Right lobe of liver (tissue), 4 donors: ENCODE measurements at regions not wholly inside any gene's neighbourhood (a gene's known extent, or its start where the extent isn't known, plus 50 kb on each side); places are given as distances from the start of the nearest gene placed in this dataset.

Experiments used
- POLR2A ChIP-seq: fragments of 450-650 bp; IDR thresholded peaks from one replicate; pipeline ENCODE4 v1.6.1; 2017; ENCODE audit warnings: antibody characterized with exemption, mild to moderate bottlenecking
- TF ChIP-seq, protein P1 (sequence below), 4 donors: fragments of 200-600 bp in 3 of 4; fragments of 450-650 bp in 1 of 4; IDR thresholded peaks; one replicate each; pipeline versions ENCODE4 v1.5.1 to v1.8.0; 2016 to 2022; ENCODE audit warnings: antibody characterized with exemption in 4 of 4, mild to moderate bottlenecking in 2 of 4
- donor health status: DM: no; HTN: no; CAD: no.
- donor health status: DM: no; HTN: no; CAD: no.
- donor health status: DM: no; HTN: yes; CAD: no.

DNA sequence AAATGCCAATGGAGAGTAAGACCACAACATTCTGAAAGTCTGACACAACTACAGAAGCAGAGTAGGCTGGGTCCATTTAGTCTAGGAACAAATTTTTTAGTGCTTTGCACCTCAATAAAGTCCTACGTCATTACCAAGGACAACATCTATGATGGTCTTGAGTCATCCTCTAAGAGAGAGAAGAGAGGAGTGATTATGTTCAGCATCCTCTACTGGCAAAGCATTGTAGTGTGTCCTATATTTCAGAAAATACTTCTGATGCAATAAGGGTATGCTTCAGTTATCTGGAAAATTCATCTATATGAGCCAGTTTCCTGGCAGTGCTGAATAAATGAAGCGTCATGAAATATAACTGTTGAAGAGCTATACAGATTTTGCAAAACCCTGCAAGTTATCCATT, 95.6 kb downstream of the P2RY1 start:
- TF ChIP-seq, protein P1, sequence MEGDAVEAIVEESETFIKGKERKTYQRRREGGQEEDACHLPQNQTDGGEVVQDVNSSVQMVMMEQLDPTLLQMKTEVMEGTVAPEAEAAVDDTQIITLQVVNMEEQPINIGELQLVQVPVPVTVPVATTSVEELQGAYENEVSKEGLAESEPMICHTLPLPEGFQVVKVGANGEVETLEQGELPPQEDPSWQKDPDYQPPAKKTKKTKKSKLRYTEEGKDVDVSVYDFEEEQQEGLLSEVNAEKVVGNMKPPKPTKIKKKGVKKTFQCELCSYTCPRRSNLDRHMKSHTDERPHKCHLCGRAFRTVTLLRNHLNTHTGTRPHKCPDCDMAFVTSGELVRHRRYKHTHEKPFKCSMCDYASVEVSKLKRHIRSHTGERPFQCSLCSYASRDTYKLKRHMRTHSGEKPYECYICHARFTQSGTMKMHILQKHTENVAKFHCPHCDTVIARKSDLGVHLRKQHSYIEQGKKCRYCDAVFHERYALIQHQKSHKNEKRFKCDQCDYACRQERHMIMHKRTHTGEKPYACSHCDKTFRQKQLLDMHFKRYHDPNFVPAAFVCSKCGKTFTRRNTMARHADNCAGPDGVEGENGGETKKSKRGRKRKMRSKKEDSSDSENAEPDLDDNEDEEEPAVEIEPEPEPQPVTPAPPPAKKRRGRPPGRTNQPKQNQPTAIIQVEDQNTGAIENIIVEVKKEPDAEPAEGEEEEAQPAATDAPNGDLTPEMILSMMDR (IDR thresholded peaks at IDR 0.05), result no peak
- no peak for TF ChIP-seq POLR2A
